ENCODE measurements at regions not wholly inside any gene's neighbourhood (a gene's known extent, or its start where the extent isn't known, plus 50 kb on each side); places are given as distances from the start of the nearest gene placed in this dataset.

- no peak for DNase-seq (ENCODE audit: low spot score)
- TF ChIP-seq CTCF (IDR thresholded peaks at IDR 0.05; ENCODE audit: extremely low read depth, insufficient read depth, missing control alignments), result no peak
- in situ Hi-C loops (cut with MboI; ENCODE audit: low pct_unique_long_range_greater_than_20kb, low sequenced_read_pairs, unreplicated experiment), result no loop called here
Observed at GRCh38 chr10:21069929-21070700, 173.0 kb upstream of the NEBL start.

- no peak for TF ChIP-seq CTCF (IDR thresholded peaks at IDR 0.05; ENCODE audit: extremely low read depth, insufficient read depth, missing control alignments)
- DNase-seq (ENCODE audit: low spot score), result no peak
- in situ Hi-C loops (cut with MboI; ENCODE audit: low pct_unique_long_range_greater_than_20kb, low sequenced_read_pairs, unreplicated experiment), result no loop called here
Observed at GRCh38 chr10:21069278-21069677, 172.2 kb upstream of the NEBL start.

- no peak for TF ChIP-seq CTCF (IDR thresholded peaks at IDR 0.05; ENCODE audit: extremely low read depth, insufficient read depth, missing control alignments)
- in situ Hi-C loops (cut with MboI; ENCODE audit: low pct_unique_long_range_greater_than_20kb, low sequenced_read_pairs, unreplicated experiment), result no loop called here
- no peak for DNase-seq (ENCODE audit: low spot score)
Observed at GRCh38 chr10:21068026-21068656, 171.0 kb upstream of the NEBL start.

GRCh38 chr10:21065621-21066248 lies 168.6 kb upstream of the NEBL start:
- in situ Hi-C loops (cut with MboI; ENCODE audit: low pct_unique_long_range_greater_than_20kb, low sequenced_read_pairs, unreplicated experiment), result no loop called here
- DNase-seq (ENCODE audit: low spot score), result no peak
- TF ChIP-seq CTCF (IDR thresholded peaks at IDR 0.05; ENCODE audit: extremely low read depth, insufficient read depth, missing control alignments), result no peak

GRCh38 chr10:21061982-21062381 lies 164.9 kb upstream of the NEBL start:
- no peak for DNase-seq (ENCODE audit: low spot score)
- TF ChIP-seq CTCF (IDR thresholded peaks at IDR 0.05; ENCODE audit: extremely low read depth, insufficient read depth, missing control alignments), result no peak
- in situ Hi-C loops (cut with MboI; ENCODE audit: low pct_unique_long_range_greater_than_20kb, low sequenced_read_pairs, unreplicated experiment), result no loop called here

GRCh38 chr10:21061184-21061583 lies 164.1 kb upstream of the NEBL start:
- in situ Hi-C loops (cut with MboI; ENCODE audit: low pct_unique_long_range_greater_than_20kb, low sequenced_read_pairs, unreplicated experiment), result no loop called here

More at GRCh38 chr10:21061184-21061583, 164.1 kb upstream of the NEBL start:
- no peak for TF ChIP-seq CTCF (IDR thresholded peaks at IDR 0.05; ENCODE audit: extremely low read depth, insufficient read depth, missing control alignments)
- DNase-seq (ENCODE audit: low spot score), result no peak

All from GM13977 (cell line).